MM.1S (cell line): ENCODE measurements at regions not wholly inside any gene's neighbourhood (a gene's known extent, or its start where the extent isn't known, plus 50 kb on each side); places are given as distances from the start of the nearest gene placed in this dataset.

ENCODE experiments used
- DNase-seq: peaks from one replicate; pipeline ENCODE4 v3.0.0-alpha.2; 2015
- H2AFZ ChIP-seq: fragments of 300-600 bp; sonication (generic); 2 replicates; pipeline ENCODE4 v1.6.0; 2016; ENCODE audit warnings: antibody characterized with exemption, low read length
- H3F3A ChIP-seq: fragments of 300-600 bp; sonication (generic); 2 replicates; pipeline ENCODE4 v1.6.1; 2016; ENCODE audit warnings: mild to moderate bottlenecking, antibody characterized with exemption, low read length, moderate library complexity, mixed read lengths; ENCODE audit not compliant: insufficient read depth
- H3K27ac ChIP-seq: fragments of 300-600 bp; sonication (generic); 2 replicates; pipeline ENCODE4 v1.5.1; 2016; ENCODE audit warnings: mild to moderate bottlenecking, low read length
- H3K27me3 ChIP-seq: fragments of 300-600 bp; sonication (generic); replicated peaks from 2 replicates; pipeline ENCODE4 v1.6.0; 2016; ENCODE audit warnings: low read length; ENCODE audit not compliant: insufficient read depth
- H3K36me3 ChIP-seq: fragments of 300-600 bp; sonication (generic); replicated peaks from 2 replicates; pipeline ENCODE4 v1.6.1; 2016; ENCODE audit warnings: mild to moderate bottlenecking, low read length, mixed read lengths; ENCODE audit not compliant: insufficient read depth
- H3K4me1 ChIP-seq: fragments of 300-600 bp; sonication (generic); 2 replicates; pipeline ENCODE4 v1.6.1; 2016; ENCODE audit warnings: low read length, mixed read lengths
- H3K4me2 ChIP-seq: fragments of 300-600 bp; sonication (generic); 2 replicates; pipeline ENCODE4 v1.6.0; 2016; ENCODE audit warnings: low read depth, low read length
- H3K4me3 ChIP-seq: fragments of 300-600 bp; sonication (generic); 2 replicates; pipeline ENCODE4 v1.5.1; 2016; ENCODE audit warnings: low read length, mixed read lengths
- H3K79me2 ChIP-seq: fragments of 300-600 bp; sonication (generic); 2 replicates; pipeline ENCODE4 v1.6.1; 2016; ENCODE audit warnings: mixed run types, low read length, mixed read lengths
- H3K9ac ChIP-seq: fragments of 300-600 bp; sonication (generic); 2 replicates; pipeline ENCODE4 v1.6.1; 2016; ENCODE audit warnings: low read length, mixed read lengths
- H3K9me2 ChIP-seq: fragments of 300-600 bp; sonication (generic); replicated peaks from 2 replicates; pipeline ENCODE4 v1.6.1; 2016; ENCODE audit warnings: mild to moderate bottlenecking, low read length, mixed read lengths; ENCODE audit not compliant: insufficient read depth
- H3K9me3 ChIP-seq: fragments of 300-600 bp; sonication (generic); replicated peaks from 2 replicates; pipeline ENCODE4 v1.6.1; 2016; ENCODE audit warnings: mild to moderate bottlenecking, low read length, mixed read lengths; ENCODE audit not compliant: insufficient read depth
- H4K20me1 ChIP-seq: fragments of 300-600 bp; sonication (generic); 2 replicates; pipeline ENCODE4 v1.6.1; 2016; ENCODE audit warnings: mild to moderate bottlenecking, low read length, moderate library complexity, mixed read lengths; ENCODE audit not compliant: insufficient read depth
- EZH2 ChIP-seq: fragments of 300-600 bp; sonication (generic); optimal IDR thresholded peaks from 2 replicates; pipeline ENCODE3; 2017; ENCODE audit warnings: low read depth, mild to moderate bottlenecking, antibody characterized with exemption, low read length, mixed read lengths
- EZH2phosphoT487 ChIP-seq: fragments of 300-600 bp; sonication (generic); IDR thresholded peaks from 2 replicates; pipeline ENCODE4 v1.6.1; 2018; ENCODE audit warnings: antibody characterized with exemption, low read length
- TF ChIP-seq, protein P1 (sequence below): fragments of 300-600 bp; sonication (generic); IDR thresholded peaks from 2 replicates; pipeline ENCODE4 v1.5.1; 2016; ENCODE audit warnings: antibody characterized with exemption, low read length, mixed read lengths

DNA sequence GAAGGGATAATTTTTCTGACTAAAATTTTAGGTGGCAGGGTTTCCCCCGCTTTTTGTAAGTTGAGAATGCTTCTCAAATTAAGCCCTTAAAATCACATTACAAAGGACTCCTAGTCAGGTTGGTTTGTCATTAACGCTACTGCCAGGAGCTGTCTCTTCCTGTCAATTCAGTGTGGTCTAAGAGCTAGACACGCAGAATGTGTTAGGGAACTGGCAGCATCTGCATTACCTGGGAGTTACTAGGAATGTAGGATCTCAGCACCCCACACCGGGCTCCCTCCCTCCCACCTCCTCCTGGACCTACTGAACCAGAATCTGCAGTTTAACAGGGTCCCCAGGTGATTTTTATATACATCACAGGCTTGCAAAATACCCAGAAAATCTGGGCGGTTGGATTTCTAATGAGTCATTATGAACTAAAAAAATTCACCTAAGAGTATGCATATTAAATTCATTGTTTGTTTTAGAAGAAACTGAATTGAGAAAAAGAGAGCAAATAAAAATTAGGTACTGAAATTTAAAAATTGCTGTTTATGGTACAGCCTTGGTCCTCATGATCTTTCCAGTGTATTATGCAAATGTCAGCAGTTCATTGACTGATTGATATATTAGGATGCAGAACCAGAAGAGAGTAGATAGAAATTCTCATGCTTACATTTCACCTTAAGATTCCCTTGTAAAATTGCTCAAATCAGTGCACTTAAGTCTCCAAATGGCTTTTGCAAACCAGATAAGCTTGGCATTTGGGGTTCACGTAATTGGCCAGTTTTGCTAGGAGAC, 130.9 kb upstream of the ITGA6 start:
- H3K27me3 ChIP-seq: no peaks in the 10 kb centered on the region
- no peaks in the 10 kb centered on the region for H3K36me3 ChIP-seq
- H3K79me2 ChIP-seq: no peaks in the 10 kb centered on the region
- no peak overlapping the region for H3K9ac ChIP-seq
- H3F3A ChIP-seq: no peaks in the 10 kb centered on the region
- no peak for DNase-seq
- H3K27ac ChIP-seq: no peak overlapping the region
- H3K4me3 ChIP-seq: no peak overlapping the region
- H3K9me2 ChIP-seq: no peaks in the 10 kb centered on the region
- no peak overlapping the region for H3K4me2 ChIP-seq
- H4K20me1 ChIP-seq: no peaks in the 10 kb centered on the region
- H3K4me1 ChIP-seq: no peaks in the 10 kb centered on the region
- TF ChIP-seq, protein P1, sequence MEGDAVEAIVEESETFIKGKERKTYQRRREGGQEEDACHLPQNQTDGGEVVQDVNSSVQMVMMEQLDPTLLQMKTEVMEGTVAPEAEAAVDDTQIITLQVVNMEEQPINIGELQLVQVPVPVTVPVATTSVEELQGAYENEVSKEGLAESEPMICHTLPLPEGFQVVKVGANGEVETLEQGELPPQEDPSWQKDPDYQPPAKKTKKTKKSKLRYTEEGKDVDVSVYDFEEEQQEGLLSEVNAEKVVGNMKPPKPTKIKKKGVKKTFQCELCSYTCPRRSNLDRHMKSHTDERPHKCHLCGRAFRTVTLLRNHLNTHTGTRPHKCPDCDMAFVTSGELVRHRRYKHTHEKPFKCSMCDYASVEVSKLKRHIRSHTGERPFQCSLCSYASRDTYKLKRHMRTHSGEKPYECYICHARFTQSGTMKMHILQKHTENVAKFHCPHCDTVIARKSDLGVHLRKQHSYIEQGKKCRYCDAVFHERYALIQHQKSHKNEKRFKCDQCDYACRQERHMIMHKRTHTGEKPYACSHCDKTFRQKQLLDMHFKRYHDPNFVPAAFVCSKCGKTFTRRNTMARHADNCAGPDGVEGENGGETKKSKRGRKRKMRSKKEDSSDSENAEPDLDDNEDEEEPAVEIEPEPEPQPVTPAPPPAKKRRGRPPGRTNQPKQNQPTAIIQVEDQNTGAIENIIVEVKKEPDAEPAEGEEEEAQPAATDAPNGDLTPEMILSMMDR: no peak
- H3K9me3 ChIP-seq: no peaks in the 10 kb centered on the region
- no peak overlapping the region for H2AFZ ChIP-seq

GRCh38 chr2:172297531-172297930, 129.9 kb upstream of the ITGA6 start:
- H3F3A ChIP-seq: no peaks in the 10 kb centered on the region

DNA sequence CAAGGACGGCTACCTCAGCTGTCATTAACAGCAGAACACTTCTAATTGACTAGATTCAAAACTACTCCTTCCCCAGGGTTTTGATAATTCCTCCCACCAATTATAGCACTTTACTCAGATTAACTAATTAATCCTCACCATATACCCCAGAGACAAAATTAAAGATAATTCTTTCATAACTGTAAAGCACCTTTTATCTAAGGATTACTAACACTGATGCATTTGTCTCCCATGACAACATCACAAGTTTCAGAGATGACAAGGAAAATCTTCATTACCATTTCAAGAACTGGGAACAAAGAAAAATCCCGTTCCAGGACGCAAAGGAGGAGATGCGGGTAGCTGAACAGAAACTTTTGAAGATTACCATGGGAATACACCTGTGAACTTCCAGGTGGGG, 129.4 kb upstream of the ITGA6 start:
- Histone ChIP-seq H3K9me3 (no peaks in the 10 kb centered on the region), H3K79me2 (no peaks in the 10 kb centered on the region), H3K4me1 (no peaks in the 10 kb centered on the region), H3K9ac (no peak overlapping the region), H3K9me2 (no peaks in the 10 kb centered on the region), H3F3A (no peaks in the 10 kb centered on the region), H3K4me2 (no peak overlapping the region), H4K20me1 (no peaks in the 10 kb centered on the region), H3K27me3 (no peaks in the 10 kb centered on the region), H3K27ac (no peak overlapping the region), H3K36me3 (no peaks in the 10 kb centered on the region), H3K4me3 (no peak overlapping the region), H2AFZ (no peak overlapping the region)
- TF ChIP-seq EZH2phosphoT487 (no peak), EZH2 (no peak)
- TF ChIP-seq, protein P1: no peak
- DNase-seq: no peak

More at GRCh38 chr2:172297531-172297930, 129.9 kb upstream of the ITGA6 start:
- Histone ChIP-seq H3K9me3 (no peaks in the 10 kb centered on the region), H3K9me2 (no peaks in the 10 kb centered on the region), H4K20me1 (no peaks in the 10 kb centered on the region), H3K4me2 (no peak overlapping the region), H2AFZ (no peak overlapping the region), H3K27ac (no peak overlapping the region), H3K4me3 (no peak overlapping the region), H3K4me1 (no peaks in the 10 kb centered on the region), H3K36me3 (no peaks in the 10 kb centered on the region), H3K27me3 (no peaks in the 10 kb centered on the region), H3K9ac (no peak overlapping the region), H3K79me2 (no peaks in the 10 kb centered on the region)
- TF ChIP-seq EZH2phosphoT487: no peak
- no peak for TF ChIP-seq EZH2
- TF ChIP-seq, protein P1: no peak
- DNase-seq: no peak
